ENCODE measurements at regions not wholly inside any gene's neighbourhood (a gene's known extent, or its start where the extent isn't known, plus 50 kb on each side); places are given as distances from the start of the nearest gene placed in this dataset.
"Not testable (repeated sequence)": the region's sequence is repeated elsewhere in the genome, so short reads cannot be mapped to it uniquely, and the experiment has no call there.

DNA sequence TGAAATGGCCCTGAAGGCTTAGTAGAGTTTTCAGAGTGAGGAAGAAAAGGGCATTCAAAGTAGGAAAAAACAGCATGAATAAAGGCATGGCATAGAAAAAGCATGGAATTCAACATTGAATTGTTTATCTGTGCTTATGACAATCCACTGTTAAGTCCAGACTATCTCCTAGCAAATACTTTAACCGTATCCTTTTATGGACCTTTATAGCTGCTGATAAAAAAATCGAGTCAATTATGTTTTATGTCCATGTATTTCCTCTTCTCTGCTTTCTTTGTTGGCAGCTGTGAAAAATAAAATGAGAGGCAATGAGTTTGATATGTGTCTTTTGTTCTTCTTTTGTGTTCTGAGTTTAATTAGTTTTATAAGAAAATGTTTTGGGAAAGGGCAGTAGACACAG lies 70.4 kb downstream of the TDRD15 start:
- Mint-ChIP-seq H3K4me3 (no peak overlapping the region), H3K9me3 (peaks cover 0 to 2% (median 0%) of the 10 kb centered on the region in 7 donors), H3K27me3 (peaks cover 0 to 8% (median 4%) of the 10 kb centered on the region in 3 donors), H3K36me3 (no peaks in the 10 kb centered on the region), H3K27ac (no peak overlapping the region), H3K4me1 (no peaks in the 10 kb centered on the region)
- ATAC-seq (ENCODE audit: low read depth in 2 of 2) (no peak), DNase-seq (no peak)

DNA sequence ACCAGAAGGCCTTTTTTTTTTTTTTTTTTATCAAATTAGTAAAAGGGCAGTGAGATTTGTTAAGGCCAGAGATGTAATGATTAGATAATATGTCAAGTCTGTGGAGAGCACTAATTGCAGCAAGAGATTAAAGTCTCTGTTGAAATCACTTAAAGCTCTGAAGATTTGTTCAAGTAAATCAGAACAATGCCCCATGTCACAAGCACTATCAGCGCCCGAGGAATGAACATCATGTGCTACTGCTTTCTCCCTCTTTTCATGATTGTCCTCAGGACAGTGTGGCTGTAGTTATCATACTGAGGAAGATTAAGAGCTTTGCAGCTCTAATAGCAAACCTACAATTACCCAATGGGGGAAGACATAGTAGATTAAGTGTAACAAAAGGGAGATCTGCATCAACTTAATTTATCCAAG lies 71.1 kb downstream of the TDRD15 start:
- H3K36me3 Mint-ChIP-seq, result no peaks in the 10 kb centered on the region
- ATAC-seq (ENCODE audit: low read depth in 2 of 2), result no peak
- peaks cover 0 to 2% (median 0%) of the 10 kb centered on the region in 7 donors for H3K9me3 Mint-ChIP-seq
- peaks cover 0 to 8% (median 4%) of the 10 kb centered on the region in 3 donors for H3K27me3 Mint-ChIP-seq
- H3K4me3 Mint-ChIP-seq, result no peak overlapping the region
- no peaks in the 10 kb centered on the region for H3K4me1 Mint-ChIP-seq
- H3K27ac Mint-ChIP-seq, result no peak overlapping the region
- DNase-seq, result no peak

DNA sequence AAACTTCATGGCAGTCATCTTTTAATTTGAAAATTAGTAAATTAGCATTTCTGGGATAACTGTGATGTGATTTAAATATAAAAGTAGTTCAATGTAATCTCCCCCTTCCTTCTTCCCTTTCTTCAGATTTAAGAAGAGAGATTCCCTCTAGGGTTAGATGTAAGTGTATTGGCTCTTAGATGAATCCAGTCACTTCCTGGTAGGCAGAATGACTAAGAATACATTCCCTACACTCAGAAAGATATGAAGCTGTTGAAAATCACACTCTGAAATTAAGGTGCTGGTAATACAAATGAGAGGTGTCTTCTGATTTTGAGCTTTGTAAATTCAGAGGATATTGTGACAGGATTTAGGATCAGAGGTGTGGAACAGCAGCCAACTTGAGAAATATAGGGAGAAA lies 71.6 kb downstream of the TDRD15 start:
- no peak for DNase-seq
- ATAC-seq (ENCODE audit: low read depth in 2 of 2), result no peak
- Mint-ChIP-seq H3K9me3 (peaks cover 0 to 2% (median 0%) of the 10 kb centered on the region in 7 donors), H3K36me3 (no peaks in the 10 kb centered on the region), H3K4me3 (no peak overlapping the region), H3K4me1 (no peaks in the 10 kb centered on the region), H3K27ac (no peak overlapping the region), H3K27me3 (peaks cover 0 to 8% (median 4%) of the 10 kb centered on the region in 3 donors)

DNA sequence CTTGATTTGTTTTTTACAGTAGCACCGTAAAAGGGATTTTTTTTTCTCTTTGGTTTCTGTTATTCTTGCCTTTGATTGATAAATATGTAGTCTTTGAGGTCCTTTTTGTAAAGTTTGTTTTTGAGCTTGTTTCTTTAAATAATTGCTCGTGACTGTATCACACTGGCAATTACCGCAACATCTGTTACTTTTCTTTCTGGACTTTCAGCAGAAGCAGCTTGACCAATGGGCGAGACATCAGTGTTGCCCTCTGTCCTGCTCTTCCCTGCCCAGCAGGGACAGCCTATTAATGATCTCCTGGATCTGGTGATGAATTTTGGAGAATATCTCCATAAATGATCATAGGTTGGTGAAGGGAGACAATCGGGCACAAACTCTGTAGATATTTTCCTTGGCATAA lies 74.9 kb downstream of the TDRD15 start:
- Mint-ChIP-seq H3K27ac (no peak overlapping the region), H3K27me3 (peaks cover 0 to 8% (median 4%) of the 10 kb centered on the region in 3 donors), H3K4me1 (no peaks in the 10 kb centered on the region), H3K4me3 (no peak overlapping the region), H3K9me3 (no peaks in the 10 kb centered on the region), H3K36me3 (no peaks in the 10 kb centered on the region)
- no peak for ATAC-seq (ENCODE audit: low read depth in 2 of 2)
- DNase-seq, result no peak

DNA sequence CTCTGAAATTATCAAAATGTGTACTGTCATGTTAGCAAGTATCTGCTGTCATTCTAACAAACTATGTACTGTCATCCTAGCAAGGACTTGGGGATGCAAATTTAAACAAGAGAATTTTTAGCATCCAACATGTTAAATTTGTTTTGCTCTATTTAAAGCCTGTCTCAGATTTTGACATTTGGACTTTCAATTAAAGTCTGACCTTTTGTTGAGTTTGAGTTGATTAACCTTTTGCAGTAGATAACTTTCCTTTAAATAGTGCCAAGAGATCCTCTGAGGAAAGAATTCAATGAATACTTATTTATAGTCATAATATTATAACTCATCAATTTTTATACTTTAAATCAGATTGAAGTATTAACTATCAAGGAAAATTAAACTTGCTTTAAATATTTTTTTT lies 80.2 kb downstream of the TDRD15 start:
- DNase-seq (no peak), ATAC-seq (ENCODE audit: low read depth in 2 of 2) (no peak)
- Mint-ChIP-seq H3K4me3 (no peak overlapping the region), H3K4me1 (no peaks in the 10 kb centered on the region), H3K36me3 (no peaks in the 10 kb centered on the region), H3K9me3 (peaks cover 0 to 4% (median 0%) of the 10 kb centered on the region in 7 donors), H3K27ac (no peak overlapping the region), H3K27me3 (no peaks in the 10 kb centered on the region)

DNA sequence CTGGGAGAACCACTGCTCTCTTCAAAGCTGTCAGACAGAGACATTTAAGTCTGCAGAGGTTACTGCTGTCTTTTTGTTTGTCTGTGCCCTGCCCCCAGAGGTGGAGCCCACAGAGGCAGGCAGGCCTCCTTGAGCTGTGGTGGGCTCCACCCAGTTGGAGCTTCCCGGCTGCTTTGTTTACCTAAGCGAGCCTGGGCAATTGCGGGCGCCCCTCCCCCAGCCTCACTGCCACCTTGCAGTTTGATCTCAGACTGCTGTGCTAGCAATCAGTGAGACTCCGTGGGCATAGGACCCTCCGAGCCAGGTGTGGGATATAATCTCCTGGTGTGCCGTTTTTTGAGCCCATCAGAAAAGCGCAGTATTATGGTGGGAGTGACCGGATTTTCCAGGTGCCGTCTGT lies 90.3 kb downstream of the TDRD15 start:
- not testable (repeated sequence) for H3K9me3 Mint-ChIP-seq; H3K27me3 Mint-ChIP-seq; H3K36me3 Mint-ChIP-seq; H3K27ac Mint-ChIP-seq; H3K4me1 Mint-ChIP-seq; DNase-seq; H3K4me3 Mint-ChIP-seq; ATAC-seq (ENCODE audit: low read depth in 2 of 2)

DNA sequence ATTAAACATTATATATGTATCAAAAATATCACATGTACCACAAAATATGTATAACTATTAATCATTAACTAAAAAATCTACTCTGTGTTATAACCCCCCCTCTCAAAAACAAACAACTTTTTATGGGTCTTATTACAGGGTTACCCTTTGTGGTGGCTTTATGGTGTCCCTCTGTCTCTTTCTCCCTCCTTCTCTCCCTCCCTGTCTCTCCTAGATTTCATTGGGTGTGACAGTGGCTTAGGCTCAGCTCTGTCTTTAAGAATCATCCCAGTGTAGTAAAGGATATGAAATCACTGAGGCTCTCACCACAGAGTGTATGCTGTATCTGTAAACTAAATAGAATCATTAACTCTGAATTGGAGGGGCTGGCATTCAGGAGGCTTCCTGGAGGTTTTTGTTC lies 93.7 kb downstream of the TDRD15 start:
- DNase-seq (no peak), ATAC-seq (ENCODE audit: low read depth in 2 of 2) (no peak)
- peaks cover 0 to 6% of the 10 kb centered on the region in 2 donors for H3K36me3 Mint-ChIP-seq
- no peak overlapping the region for H3K27ac Mint-ChIP-seq
- no peaks in the 10 kb centered on the region for H3K4me1 Mint-ChIP-seq
- peaks cover 0 to 9% (median 3%) of the 10 kb centered on the region in 7 donors for H3K9me3 Mint-ChIP-seq
- no peak overlapping the region for H3K4me3 Mint-ChIP-seq
- peaks cover 0 to 10% (median 6%) of the 10 kb centered on the region in 3 donors for H3K27me3 Mint-ChIP-seq

DNA sequence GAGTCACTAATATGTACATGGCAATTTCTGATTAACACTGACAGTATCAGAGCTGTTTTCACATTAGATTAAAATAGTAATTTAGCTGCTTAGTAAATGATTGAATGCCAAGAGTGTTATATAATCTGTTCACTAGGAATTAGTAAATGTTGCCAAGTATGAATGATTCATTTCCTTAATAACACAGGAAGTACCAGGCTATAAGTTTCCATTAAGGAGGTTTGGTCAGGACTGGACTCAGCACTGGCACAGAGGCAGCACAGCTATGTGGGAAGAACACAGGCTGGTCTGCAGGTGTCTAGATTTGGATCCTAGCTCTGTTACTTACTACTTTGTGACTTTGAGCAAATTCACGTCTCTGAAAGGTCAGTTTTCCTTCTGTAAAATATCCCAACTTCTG lies 97.2 kb downstream of the TDRD15 start:
- no peak for DNase-seq
- no peaks in the 10 kb centered on the region for H3K4me1 Mint-ChIP-seq
- no peak overlapping the region for H3K4me3 Mint-ChIP-seq
- H3K27me3 Mint-ChIP-seq, result peaks cover 0 to 15% (median 10%) of the 10 kb centered on the region in 3 donors
- ATAC-seq (ENCODE audit: low read depth in 2 of 2), result no peak
- H3K27ac Mint-ChIP-seq, result no peak overlapping the region
- peaks cover 0 to 4% (median 2%) of the 10 kb centered on the region in 7 donors for H3K9me3 Mint-ChIP-seq
- H3K36me3 Mint-ChIP-seq, result peaks cover 0 to 6% of the 10 kb centered on the region in 2 donors

DNA sequence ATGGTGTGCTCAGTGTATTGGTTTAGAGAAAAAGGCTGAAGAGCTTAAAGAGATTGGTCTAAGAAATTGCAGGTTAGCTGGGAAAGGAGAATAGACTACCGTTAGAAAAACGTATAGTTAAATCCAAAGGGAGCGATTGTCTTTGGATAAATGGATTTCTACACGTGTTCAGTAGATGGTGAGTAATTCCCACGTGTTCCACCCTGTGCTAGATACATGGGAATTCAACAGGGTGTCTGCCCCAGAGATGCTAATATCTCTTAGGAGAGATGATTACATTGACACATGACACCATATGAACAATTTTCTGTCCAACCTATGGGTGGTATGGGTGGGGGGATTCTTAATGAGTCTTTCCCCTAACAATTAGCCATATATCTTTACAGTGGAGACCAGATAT lies 99.8 kb downstream of the TDRD15 start:
- Mint-ChIP-seq H3K27ac (no peak overlapping the region), H3K4me3 (no peak overlapping the region), H3K4me1 (no peaks in the 10 kb centered on the region), H3K9me3 (peaks cover 0 to 2% (median 0%) of the 10 kb centered on the region in 7 donors), H3K27me3 (peaks cover 0 to 10% (median 8%) of the 10 kb centered on the region in 3 donors), H3K36me3 (no peaks in the 10 kb centered on the region)
- no peak for ATAC-seq (ENCODE audit: low read depth in 2 of 2)
- DNase-seq, result no peak

DNA sequence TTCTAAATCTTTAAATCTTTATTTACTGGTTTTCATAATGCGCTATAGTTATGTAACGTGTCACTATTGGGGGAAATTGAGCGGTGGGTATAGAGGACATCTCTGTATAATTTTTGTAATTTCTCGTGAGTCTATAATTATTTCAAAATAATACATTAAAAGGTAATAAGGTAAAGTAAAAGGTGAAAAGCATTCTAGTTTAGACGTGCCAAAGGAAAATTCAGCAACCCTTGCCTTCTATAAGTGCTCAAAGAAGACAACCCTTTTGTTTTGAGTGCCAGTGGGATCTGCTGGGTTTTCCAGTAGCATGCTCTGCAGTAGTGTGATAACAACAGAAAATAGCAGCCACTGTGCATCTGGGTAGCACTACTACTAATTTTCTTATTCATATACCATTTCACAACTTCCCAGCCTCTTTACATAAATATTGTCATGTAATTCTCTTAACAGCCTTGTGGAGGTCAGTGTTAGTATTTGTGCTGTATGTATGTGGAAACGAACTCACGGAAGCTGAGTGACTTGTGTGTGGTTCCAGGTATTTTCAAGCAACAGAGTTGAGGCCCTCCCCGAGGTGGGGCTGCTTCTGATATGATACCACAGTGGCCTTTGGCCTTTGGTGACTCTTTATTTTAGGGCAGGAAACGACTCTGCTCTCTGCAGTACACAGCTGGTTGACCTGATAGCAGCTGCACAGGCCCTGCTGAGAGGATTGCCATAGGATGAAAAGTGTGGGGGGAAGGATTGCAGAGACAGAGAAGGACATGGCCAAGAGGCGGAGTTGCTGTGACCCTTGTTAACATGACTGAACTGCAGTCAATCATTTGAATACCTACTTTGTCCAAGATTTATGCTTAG lies 104.5 kb downstream of the TDRD15 start:
- Mint-ChIP-seq H3K4me3 (no peak overlapping the region), H3K4me1 (peaks cover 7 to 12% (median 9%) of the 10 kb centered on the region in 3 donors), H3K27me3 (peaks cover 0 to 6% (median 4%) of the 10 kb centered on the region in 3 donors), H3K36me3 (no peaks in the 10 kb centered on the region), H3K27ac (no peak overlapping the region), H3K9me3 (no peaks in the 10 kb centered on the region)
- ATAC-seq (ENCODE audit: low read depth in 2 of 2), result no peak
- DNase-seq, result no peak

DNA sequence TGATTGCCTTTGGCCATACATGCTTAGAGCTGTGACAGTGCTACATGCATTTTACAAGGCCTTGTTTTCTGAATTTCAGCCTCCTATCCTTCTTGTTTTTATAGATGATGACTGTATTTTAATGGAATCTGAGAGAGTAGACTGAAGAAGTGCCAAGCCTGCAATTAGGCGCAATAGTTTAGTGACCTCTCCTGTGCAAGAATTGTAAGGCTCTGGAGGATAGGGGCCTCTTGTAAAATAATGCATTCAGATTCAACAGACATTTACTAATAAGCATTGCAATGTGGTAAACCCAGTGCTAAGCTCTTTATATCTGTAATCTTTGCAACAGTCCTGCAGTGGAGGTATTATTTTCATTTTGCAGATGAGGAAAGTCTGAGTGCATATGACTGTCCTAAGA lies 105.5 kb downstream of the TDRD15 start:
- no peaks in the 10 kb centered on the region for H3K9me3 Mint-ChIP-seq
- H3K4me3 Mint-ChIP-seq, result no peak overlapping the region
- ATAC-seq (ENCODE audit: low read depth in 2 of 2), result no peak
- no peaks in the 10 kb centered on the region for H3K36me3 Mint-ChIP-seq
- H3K27ac Mint-ChIP-seq, result no peak overlapping the region
- peaks cover 0 to 5% (median 4%) of the 10 kb centered on the region in 3 donors for H3K27me3 Mint-ChIP-seq
- no peak for DNase-seq
- H3K4me1 Mint-ChIP-seq, result peaks cover 7 to 12% (median 9%) of the 10 kb centered on the region in 3 donors

DNA sequence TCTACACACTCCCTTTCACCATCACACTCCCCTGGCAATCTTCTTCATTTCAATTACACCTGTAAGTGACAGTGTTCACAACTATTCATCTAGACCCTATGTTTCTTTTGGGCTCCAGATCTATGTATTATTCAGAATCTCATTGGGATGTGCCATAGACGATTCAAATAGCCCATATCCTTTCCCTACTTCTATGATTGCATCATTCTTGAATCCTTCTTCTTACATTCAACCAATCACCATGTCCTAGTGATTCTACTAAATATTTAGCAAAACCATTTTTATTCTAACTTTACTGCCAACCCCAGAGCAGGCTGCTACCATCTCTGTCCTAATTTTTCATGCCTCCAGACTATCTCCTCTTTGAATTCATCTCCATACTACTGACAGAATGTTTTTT lies 106.4 kb downstream of the TDRD15 start:
- no peaks in the 10 kb centered on the region for H3K36me3 Mint-ChIP-seq
- H3K27me3 Mint-ChIP-seq, result peaks cover 0 to 5% (median 4%) of the 10 kb centered on the region in 3 donors
- no peaks in the 10 kb centered on the region for H3K9me3 Mint-ChIP-seq
- H3K4me3 Mint-ChIP-seq, result no peak overlapping the region
- H3K4me1 Mint-ChIP-seq, result peaks cover 7 to 12% (median 9%) of the 10 kb centered on the region in 3 donors
- no peak overlapping the region for H3K27ac Mint-ChIP-seq
- DNase-seq (no peak), ATAC-seq (ENCODE audit: low read depth in 2 of 2) (no peak)

DNA sequence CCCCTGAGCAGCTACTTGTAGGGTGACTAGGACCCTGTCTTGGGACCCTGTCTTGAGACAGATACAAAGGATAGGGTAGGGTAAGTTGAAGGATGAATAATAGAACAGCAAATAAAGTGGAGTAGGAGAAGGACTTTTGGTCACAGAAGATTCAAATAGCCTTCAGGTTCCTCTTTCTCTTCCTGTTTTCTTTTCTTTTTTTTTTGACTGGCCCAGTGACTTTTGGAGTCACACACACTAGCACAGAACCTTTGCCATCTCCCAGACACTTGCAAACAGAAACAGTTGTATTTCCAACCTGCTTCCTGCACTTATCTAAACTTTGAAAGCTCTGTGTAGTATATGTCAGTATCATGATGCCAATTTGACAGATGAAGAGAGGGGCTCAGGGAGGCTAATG lies 108.2 kb downstream of the TDRD15 start:
- Mint-ChIP-seq H3K36me3 (no peaks in the 10 kb centered on the region), H3K4me3 (peak overlapping the region in 1 of 8 donors; percentile 56), H3K4me1 (peaks cover 7 to 12% (median 9%) of the 10 kb centered on the region in 3 donors), H3K27ac (peak overlapping the region in 4 of 6 donors; percentile 2 to 74 (median 50)), H3K9me3 (no peaks in the 10 kb centered on the region), H3K27me3 (peaks cover 0 to 5% (median 4%) of the 10 kb centered on the region in 3 donors)
- no peak for DNase-seq
- peak in 1 of 2 donors; percentile 37 for ATAC-seq (ENCODE audit: low read depth in 2 of 2)

DNA sequence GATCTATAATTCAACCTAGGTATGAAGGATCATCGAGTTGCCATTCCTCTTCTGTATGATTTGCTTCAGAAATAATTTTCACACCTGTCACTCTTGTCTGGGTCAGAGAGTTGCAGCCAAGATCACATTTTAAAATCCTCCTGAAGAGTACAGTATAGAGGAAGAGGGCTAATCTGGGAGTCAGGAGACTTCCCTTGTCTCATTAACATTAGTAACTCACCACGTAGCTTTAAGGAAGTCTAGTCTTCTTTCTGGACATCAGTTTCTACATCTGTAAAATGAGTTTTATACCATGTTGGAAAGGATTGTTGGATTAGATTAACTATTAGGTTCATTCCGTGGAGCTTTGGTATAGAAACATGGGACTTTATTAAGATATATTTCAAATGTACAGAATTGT lies 109.4 kb downstream of the TDRD15 start:
- H3K27me3 Mint-ChIP-seq, result peaks cover 0 to 5% (median 4%) of the 10 kb centered on the region in 3 donors
- no peak overlapping the region for H3K4me3 Mint-ChIP-seq
- peaks cover 7 to 12% (median 9%) of the 10 kb centered on the region in 3 donors for H3K4me1 Mint-ChIP-seq
- DNase-seq (no peak), ATAC-seq (ENCODE audit: low read depth in 2 of 2) (no peak)
- H3K36me3 Mint-ChIP-seq, result no peaks in the 10 kb centered on the region
- no peaks in the 10 kb centered on the region for H3K9me3 Mint-ChIP-seq
- H3K27ac Mint-ChIP-seq, result no peak overlapping the region
